ENCODE measurements at regions not wholly inside any gene's neighbourhood (a gene's known extent, or its start where the extent isn't known, plus 50 kb on each side); places are given as distances from the start of the nearest gene placed in this dataset.

GRCh38 chr10:71128311-71128980 lies 83.9 kb upstream of the UNC5B start:
- TF ChIP-seq CTCF (IDR thresholded peaks at IDR 0.05) (no peak), ZFX (IDR thresholded peaks at IDR 0.05; ENCODE audit: borderline replicate concordance) (no peak)
